PC-3 (cell line): ENCODE measurements at regions not wholly inside any gene's neighbourhood (a gene's known extent, or its start where the extent isn't known, plus 50 kb on each side); places are given as distances from the start of the nearest gene placed in this dataset.

ENCODE experiments used
- ATAC-seq: fragments of 200-7000 bp; cut with Tn5 transposase; 2 replicates; pipeline ENCODE4 v1.9.1; 2020; ENCODE audit warnings: mild to moderate bottlenecking, moderate library complexity
- BruUV-seq: library from RNA; stranded (reverse); fragments of 400-500 nt; replicated peaks from 2 replicates; lab custom pipeline; 2021; lab: Mats Ljungman, UMichigan
- CTCF ChIA-PET: fragments of 300-600 bp; sonication (Branson Sonifier 250); formaldehyde crosslinking; loops from one replicate; lab custom pipeline; 2022; ENCODE audit warnings: antibody characterized with exemption; lab: Charles Lee
- POLR2A ChIA-PET: fragments of 300-600 bp; sonication (Branson Sonifier 250); formaldehyde crosslinking; loops from one replicate; lab custom pipeline; 2022; ENCODE audit warnings: antibody characterized with exemption; ENCODE audit not compliant: unreplicated experiment; lab: Charles Lee
- DNase-seq: peaks from one replicate; pipeline ENCODE4 v3.0.0-alpha.2; 2015
- H2AFZ ChIP-seq: fragments of 300-600 bp; sonication (generic); 2 replicates; pipeline ENCODE4 v1.6.0; 2016; ENCODE audit warnings: antibody characterized with exemption, low read length
- H3F3A ChIP-seq: fragments of 300-600 bp; sonication (generic); one replicate; pipeline ENCODE4 v1.6.0; 2017; ENCODE audit warnings: antibody characterized with exemption, low read length, control low read depth, mild to moderate bottlenecking; ENCODE audit not compliant: unreplicated experiment
- H3K27ac ChIP-seq: fragments of 300-600 bp; sonication (generic); 2 replicates; pipeline ENCODE4 v1.5.1; 2016; ENCODE audit warnings: mild to moderate bottlenecking, low read length
- H3K27me3 ChIP-seq: fragments of 300-600 bp; sonication (generic); 2 replicates; pipeline ENCODE4 v1.6.1; 2016; ENCODE audit warnings: low read length, mixed read lengths
- H3K36me3 ChIP-seq: fragments of 300-600 bp; sonication (generic); 2 replicates; pipeline ENCODE4 v1.6.1; 2016; ENCODE audit warnings: low read depth, mixed run types, low read length, mixed read lengths
- H3K4me1 ChIP-seq: fragments of 300-600 bp; sonication (generic); 2 replicates; pipeline ENCODE4 v1.5.1; 2016; ENCODE audit warnings: low read length; ENCODE audit not compliant: insufficient read depth
- H3K4me2 ChIP-seq: fragments of 300-600 bp; sonication (generic); 2 replicates; pipeline ENCODE4 v1.6.0; 2016; ENCODE audit warnings: low read length
- H3K4me3 ChIP-seq: fragments of 300-600 bp; sonication (generic); 2 replicates; pipeline ENCODE4 v1.5.1; 2016; ENCODE audit warnings: mild to moderate bottlenecking, low read length, mixed read lengths
- H3K79me2 ChIP-seq: fragments of 300-600 bp; sonication (generic); 2 replicates; pipeline ENCODE4 v1.6.1; 2017; ENCODE audit warnings: low read length, mixed read lengths
- H3K9ac ChIP-seq: fragments of 300-600 bp; sonication (generic); 2 replicates; pipeline ENCODE4 v1.6.0; 2016; ENCODE audit warnings: mild to moderate bottlenecking, low read length
- H3K9me2 ChIP-seq: fragments of 300-600 bp; sonication (generic); replicated peaks from 2 replicates; pipeline ENCODE4 v1.6.1; 2016; ENCODE audit warnings: mixed run types, low read length, mixed read lengths
- H3K9me3 ChIP-seq: fragments of 300-600 bp; sonication (generic); 2 replicates; pipeline ENCODE4 v1.6.1; 2016; ENCODE audit warnings: low read length, mixed read lengths
- H4K20me1 ChIP-seq: fragments of 300-600 bp; sonication (generic); 2 replicates; pipeline ENCODE4 v1.6.1; 2016; ENCODE audit warnings: low read length, mixed read lengths
- EZH2 ChIP-seq: fragments of 300-600 bp; sonication (generic); IDR thresholded peaks from one replicate; pipeline ENCODE4 v1.6.1; 2017; ENCODE audit warnings: antibody characterized with exemption, mild to moderate bottlenecking, low read length; ENCODE audit not compliant: unreplicated experiment
- EZH2phosphoT487 ChIP-seq: fragments of 300-600 bp; sonication (generic); IDR thresholded peaks from 2 replicates; pipeline ENCODE4 v1.6.1; 2018; ENCODE audit warnings: mild to moderate bottlenecking, antibody characterized with exemption, low read length, borderline replicate concordance
- intact Hi-C: fragments of 100-400 bp; cut with micrococcal nuclease; formaldehyde crosslinking; loops from 2 replicates; pipeline ENCODE4 v1.9.0; 2023
- TF ChIP-seq, protein P1 (sequence below): fragments of 300-600 bp; sonication (generic); conservative IDR thresholded peaks from 2 replicates; pipeline ENCODE4 v1.5.1; 2017; ENCODE audit warnings: antibody characterized with exemption, low read depth, mild to moderate bottlenecking, low read length

GRCh38 chr6:140140891-140141290, 766.4 kb upstream of the CITED2 start:
- Histone ChIP-seq H4K20me1 (no peaks in the 10 kb centered on the region), H3K4me1 (no peaks in the 10 kb centered on the region), H3K79me2 (no peaks in the 10 kb centered on the region), H2AFZ (no peak overlapping the region), H3K9ac (no peak overlapping the region), H3K27ac (no peak overlapping the region), H3K4me3 (no peak overlapping the region), H3K4me2 (no peak overlapping the region), H3K36me3 (no peaks in the 10 kb centered on the region), H3K9me3 (no peaks in the 10 kb centered on the region), H3F3A (no peaks in the 10 kb centered on the region), H3K27me3 (no peaks in the 10 kb centered on the region), H3K9me2 (no peaks in the 10 kb centered on the region)
- TF ChIP-seq, protein P1, sequence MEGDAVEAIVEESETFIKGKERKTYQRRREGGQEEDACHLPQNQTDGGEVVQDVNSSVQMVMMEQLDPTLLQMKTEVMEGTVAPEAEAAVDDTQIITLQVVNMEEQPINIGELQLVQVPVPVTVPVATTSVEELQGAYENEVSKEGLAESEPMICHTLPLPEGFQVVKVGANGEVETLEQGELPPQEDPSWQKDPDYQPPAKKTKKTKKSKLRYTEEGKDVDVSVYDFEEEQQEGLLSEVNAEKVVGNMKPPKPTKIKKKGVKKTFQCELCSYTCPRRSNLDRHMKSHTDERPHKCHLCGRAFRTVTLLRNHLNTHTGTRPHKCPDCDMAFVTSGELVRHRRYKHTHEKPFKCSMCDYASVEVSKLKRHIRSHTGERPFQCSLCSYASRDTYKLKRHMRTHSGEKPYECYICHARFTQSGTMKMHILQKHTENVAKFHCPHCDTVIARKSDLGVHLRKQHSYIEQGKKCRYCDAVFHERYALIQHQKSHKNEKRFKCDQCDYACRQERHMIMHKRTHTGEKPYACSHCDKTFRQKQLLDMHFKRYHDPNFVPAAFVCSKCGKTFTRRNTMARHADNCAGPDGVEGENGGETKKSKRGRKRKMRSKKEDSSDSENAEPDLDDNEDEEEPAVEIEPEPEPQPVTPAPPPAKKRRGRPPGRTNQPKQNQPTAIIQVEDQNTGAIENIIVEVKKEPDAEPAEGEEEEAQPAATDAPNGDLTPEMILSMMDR = no peak
- TF ChIP-seq EZH2 (no peak), EZH2phosphoT487 (no peak)
- POLR2A ChIA-PET = no interaction called here
- CTCF ChIA-PET = no interaction called here
- BruUV-seq = no TSS peak
- intact Hi-C loops = no loop called here
- no peak for DNase-seq
- no peak for ATAC-seq

- Histone ChIP-seq H3K27ac (no peak overlapping the region), H3K4me3 (no peak overlapping the region), H3K27me3 (no peaks in the 10 kb centered on the region), H3K9me2 (no peaks in the 10 kb centered on the region), H3K4me1 (no peaks in the 10 kb centered on the region), H3F3A (no peaks in the 10 kb centered on the region), H3K79me2 (no peaks in the 10 kb centered on the region), H2AFZ (no peak overlapping the region), H3K9ac (no peak overlapping the region), H3K4me2 (no peak overlapping the region), H3K36me3 (no peaks in the 10 kb centered on the region), H4K20me1 (no peaks in the 10 kb centered on the region), H3K9me3 (no peaks in the 10 kb centered on the region)
- TF ChIP-seq EZH2 = no peak
- TF ChIP-seq, protein P1 = no peak
- intact Hi-C loops = no loop called here
- ChIA-PET CTCF (no interaction called here), POLR2A (no interaction called here)
- no TSS peak for BruUV-seq
- ATAC-seq = no peak
- no peak for DNase-seq
These were observed 764.0 kb upstream of the CITED2 start for GRCh38 chr6:140138311-140139010.

- CTCF ChIA-PET = no interaction called here
- no peaks in the 10 kb centered on the region for H3K9me2 ChIP-seq
- POLR2A ChIA-PET = no interaction called here
- H3K9me3 ChIP-seq = no peaks in the 10 kb centered on the region
- DNase-seq (no peak), ATAC-seq (no peak)
- no peaks in the 10 kb centered on the region for H3K36me3 ChIP-seq
- no peak overlapping the region for H3K4me2 ChIP-seq
- H3K4me1 ChIP-seq = no peaks in the 10 kb centered on the region
- intact Hi-C loops = no loop called here
- no peak overlapping the region for H3K27ac ChIP-seq
- H2AFZ ChIP-seq = no peak overlapping the region
- no peaks in the 10 kb centered on the region for H3F3A ChIP-seq
- H4K20me1 ChIP-seq = no peaks in the 10 kb centered on the region
- TF ChIP-seq EZH2phosphoT487 = no peak
- TF ChIP-seq, protein P1 = no peak
- no peak for TF ChIP-seq EZH2
- no TSS peak for BruUV-seq
- H3K79me2 ChIP-seq = no peaks in the 10 kb centered on the region
- H3K4me3 ChIP-seq = no peak overlapping the region
- no peak overlapping the region for H3K9ac ChIP-seq
- H3K27me3 ChIP-seq = no peaks in the 10 kb centered on the region
These were observed 759.8 kb upstream of the CITED2 start for GRCh38 chr6:140134224-140134623.
